PC-9 (cell line): ENCODE measurements at regions not wholly inside any gene's neighbourhood (a gene's known extent, or its start where the extent isn't known, plus 50 kb on each side); places are given as distances from the start of the nearest gene placed in this dataset.
"Not testable (repeated sequence)": the region's sequence is repeated elsewhere in the genome, so short reads cannot be mapped to it uniquely, and the experiment has no call there.

Experiments used
- CTCF ChIP-seq: fragments of 200-600 bp; sonication (generic); conservative IDR thresholded peaks from 2 replicates; pipeline ENCODE4 v1.6.1; 2017; ENCODE audit warnings: mixed run types, antibody characterized with exemption, mild to moderate bottlenecking, moderate library complexity
- EZH2 ChIP-seq: fragments of 200-600 bp; sonication (generic); IDR thresholded peaks from 2 replicates; pipeline ENCODE4 v1.8.0; 2017; ENCODE audit warnings: antibody characterized with exemption, low read depth

DNA sequence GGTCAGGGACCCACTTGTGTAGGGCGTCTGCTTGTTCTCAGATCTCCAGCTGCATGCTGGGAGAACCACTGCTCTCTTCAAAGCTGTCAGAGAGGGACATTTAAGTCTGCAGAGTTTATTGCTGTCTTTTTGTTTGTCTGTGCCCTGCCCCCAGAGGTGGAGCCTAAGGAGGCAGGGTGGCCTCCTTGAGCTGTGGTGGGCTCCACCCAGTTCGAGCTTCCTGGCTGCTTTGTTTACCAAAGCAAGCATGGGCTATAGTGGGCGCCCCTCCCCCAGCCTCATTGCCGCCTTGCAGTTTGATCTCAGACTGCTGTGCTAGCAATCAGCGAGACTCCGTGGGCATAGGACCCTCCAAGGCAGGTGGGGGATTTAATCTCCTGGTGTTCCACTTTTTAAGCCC is 154.0 kb upstream of the MTMR8 start:
- TF ChIP-seq CTCF, EZH2: not testable (repeated sequence)
